Neural cell (in vitro differentiated cells): ENCODE measurements at regions not wholly inside any gene's neighbourhood (a gene's known extent, or its start where the extent isn't known, plus 50 kb on each side); places are given as distances from the start of the nearest gene placed in this dataset.

ENCODE experiments used
- H2AFZ ChIP-seq: fragments of 200-600, 300-800 bp; sonication (generic), shearing (Covaris generic); 2 replicates; pipeline ENCODE4 v1.6.0; 2014; ENCODE audit warnings: low read depth, mild to moderate bottlenecking, antibody characterized with exemption, low read length, moderate library complexity
- H3F3A ChIP-seq: fragments of 200-600 bp; shearing (Covaris generic); 2 replicates; pipeline ENCODE4 v1.6.1; 2016; ENCODE audit warnings: mild to moderate bottlenecking, moderate library complexity, mixed read lengths, antibody characterized with exemption, low read length; ENCODE audit not compliant: insufficient read depth, poor library complexity, severe bottlenecking
- H3K27ac ChIP-seq: fragments of 200-600, 300-800 bp; sonication (generic), shearing (Covaris generic); 2 replicates; pipeline ENCODE4 v1.5.1; 2014; ENCODE audit warnings: mild to moderate bottlenecking, low read length, moderate library complexity
- H3K27me3 ChIP-seq: fragments of 300-800, 200-600 bp; sonication (generic), shearing (Covaris generic); 2 replicates; pipeline ENCODE4 v1.6.0; 2014; ENCODE audit warnings: mild to moderate bottlenecking, low read depth, low read length, moderate library complexity; ENCODE audit not compliant: insufficient read depth
- H3K36me3 ChIP-seq: fragments of 300-800, 200-600 bp; sonication (generic), shearing (Covaris generic); 2 replicates; pipeline ENCODE4 v1.5.1; 2014; ENCODE audit warnings: mild to moderate bottlenecking, antibody characterized with exemption, low read length, moderate library complexity; ENCODE audit not compliant: insufficient read depth
- H3K4me2 ChIP-seq: fragments of 300-800, 200-600 bp; sonication (generic), shearing (Covaris generic); 2 replicates; pipeline ENCODE4 v1.6.0; 2014; ENCODE audit warnings: mild to moderate bottlenecking, low read length
- H3K4me3 ChIP-seq: fragments of 300-800, 200-600 bp; sonication (generic), shearing (Covaris generic); 2 replicates; pipeline ENCODE4 v1.5.1; 2014; ENCODE audit warnings: mild to moderate bottlenecking, low read length, moderate library complexity
- H3K79me2 ChIP-seq: fragments of 200-600 bp; shearing (Covaris generic); replicated peaks from 2 replicates; pipeline ENCODE4 v1.6.0; 2014; ENCODE audit warnings: mild to moderate bottlenecking, low read length, moderate library complexity; ENCODE audit not compliant: insufficient read depth
- H3K9ac ChIP-seq: fragments of 300-800, 200-600 bp; sonication (generic), shearing (Covaris generic); 2 replicates; pipeline ENCODE4 v1.6.1; 2016; ENCODE audit warnings: mild to moderate bottlenecking, low read length, mixed read lengths
- H3K9me2 ChIP-seq: fragments of 200-600 bp; shearing (Covaris generic); 2 replicates; pipeline ENCODE4 v1.6.1; 2016; ENCODE audit warnings: mild to moderate bottlenecking, low read length, mixed read lengths; ENCODE audit not compliant: insufficient read depth
- H3K9me3 ChIP-seq: fragments of 200-600, 300-800 bp; sonication (generic), shearing (Covaris generic); 2 replicates; pipeline ENCODE4 v1.6.1; 2016; ENCODE audit warnings: mild to moderate bottlenecking, mixed run types, low read length, moderate library complexity, mixed read lengths
- H4K20me1 ChIP-seq: fragments of 200-600 bp; shearing (Covaris generic); 2 replicates; pipeline ENCODE4 v1.6.1; 2016; ENCODE audit warnings: mild to moderate bottlenecking, mixed run types; ENCODE audit not compliant: insufficient read depth
- CTCF ChIP-seq: fragments of 450-650 bp; IDR thresholded peaks from 2 replicates; pipeline ENCODE4 v1.5.1; 2014; ENCODE audit warnings: antibody characterized with exemption, mild to moderate bottlenecking, moderate library complexity; ENCODE audit not compliant: poor library complexity, severe bottlenecking
- EP300 ChIP-seq: fragments of 450-650 bp; conservative IDR thresholded peaks from 2 replicates; pipeline ENCODE4 v1.6.1; 2014; ENCODE audit warnings: antibody characterized with exemption, mild to moderate bottlenecking, moderate library complexity; ENCODE audit not compliant: poor library complexity, severe bottlenecking
- EZH2 ChIP-seq: fragments of 200-600, 300-800 bp; shearing (Covaris generic), sonication (generic); IDR thresholded peaks from 2 replicates; pipeline ENCODE4 v1.6.1; 2014; ENCODE audit warnings: antibody characterized with exemption, low read length, borderline replicate concordance, mild to moderate bottlenecking; ENCODE audit not compliant: insufficient read depth, poor library complexity, severe bottlenecking
- MXI1 ChIP-seq: fragments of 450-650 bp; conservative IDR thresholded peaks from 2 replicates; pipeline ENCODE4 v1.6.1; 2014; ENCODE audit warnings: antibody characterized with exemption, mild to moderate bottlenecking; ENCODE audit not compliant: poor library complexity, severe bottlenecking
- POLR2AphosphoS5 ChIP-seq: IDR thresholded peaks from 2 replicates; pipeline ENCODE4 v1.6.1; 2012
- RAD21 ChIP-seq: fragments of 450-650 bp; conservative IDR thresholded peaks from 2 replicates; pipeline ENCODE4 v1.6.1; 2014; ENCODE audit warnings: antibody characterized with exemption, mild to moderate bottlenecking, moderate library complexity
- REST ChIP-seq: IDR thresholded peaks from 2 replicates; pipeline ENCODE4 v1.6.1; 2012; ENCODE audit warnings: borderline replicate concordance
- SMC3 ChIP-seq: fragments of 450-650 bp; conservative IDR thresholded peaks from 2 replicates; pipeline ENCODE4 v1.6.1; 2014; ENCODE audit warnings: antibody characterized with exemption, mild to moderate bottlenecking, moderate library complexity; ENCODE audit not compliant: poor library complexity
- TAF1 ChIP-seq: IDR thresholded peaks from 2 replicates; pipeline ENCODE4 v1.6.1; 2012; ENCODE audit warnings: low read depth

- no peaks in the 10 kb centered on the region for H3K9me2 ChIP-seq
- H3K36me3 ChIP-seq = no peaks in the 10 kb centered on the region
- H4K20me1 ChIP-seq = no peaks in the 10 kb centered on the region
- no peaks in the 10 kb centered on the region for H3K79me2 ChIP-seq
- H3K9ac ChIP-seq = no peak overlapping the region
- no peak overlapping the region for H3K4me2 ChIP-seq
- no peak overlapping the region for H2AFZ ChIP-seq
- TF ChIP-seq SMC3 (no peak), EZH2 (no peak)
- no peaks in the 10 kb centered on the region for H3F3A ChIP-seq
- no peaks in the 10 kb centered on the region for H3K27me3 ChIP-seq
- H3K4me3 ChIP-seq = no peak overlapping the region
- H3K27ac ChIP-seq = no peak overlapping the region
- H3K9me3 ChIP-seq = no peaks in the 10 kb centered on the region
Measured at GRCh38 chr13:88142653-88143052, 471.5 kb downstream of the SLITRK5 start.

GRCh38 chr13:88144580-88144979 lies 473.4 kb downstream of the SLITRK5 start:
- H3K79me2 ChIP-seq = no peaks in the 10 kb centered on the region
- no peaks in the 10 kb centered on the region for H3K9me3 ChIP-seq
- no peak overlapping the region for H3K9ac ChIP-seq
- no peaks in the 10 kb centered on the region for H3K36me3 ChIP-seq
- H3K27ac ChIP-seq = no peak overlapping the region
- no peak overlapping the region for H3K4me2 ChIP-seq
- no peaks in the 10 kb centered on the region for H3K27me3 ChIP-seq
- no peak overlapping the region for H3K4me3 ChIP-seq
- H4K20me1 ChIP-seq = no peaks in the 10 kb centered on the region
- no peaks in the 10 kb centered on the region for H3K9me2 ChIP-seq
- no peaks in the 10 kb centered on the region for H3F3A ChIP-seq
- TF ChIP-seq POLR2AphosphoS5 = no peak
- no peak overlapping the region for H2AFZ ChIP-seq

GRCh38 chr13:88153353-88153752 lies 482.2 kb downstream of the SLITRK5 start:
- H3F3A ChIP-seq = no peaks in the 10 kb centered on the region
- H3K4me2 ChIP-seq = no peak overlapping the region
- H3K27ac ChIP-seq = no peak overlapping the region
- no peaks in the 10 kb centered on the region for H3K79me2 ChIP-seq
- no peak for TF ChIP-seq EZH2
- no peak for TF ChIP-seq RAD21
- no peak for TF ChIP-seq MXI1
- no peak for TF ChIP-seq EP300
- TF ChIP-seq REST = no peak
- TF ChIP-seq SMC3 = no peak
- TF ChIP-seq CTCF = no peak
- TF ChIP-seq TAF1 = no peak
- no peak for TF ChIP-seq POLR2AphosphoS5
- no peak overlapping the region for H3K4me3 ChIP-seq
- H3K36me3 ChIP-seq = no peaks in the 10 kb centered on the region
- H3K9me2 ChIP-seq = no peaks in the 10 kb centered on the region
- no peaks in the 10 kb centered on the region for H3K9me3 ChIP-seq
- no peak overlapping the region for H2AFZ ChIP-seq
- no peaks in the 10 kb centered on the region for H3K27me3 ChIP-seq
- no peaks in the 10 kb centered on the region for H4K20me1 ChIP-seq
- H3K9ac ChIP-seq = no peak overlapping the region
